ENCODE measurements at regions not wholly inside any gene's neighbourhood (a gene's known extent, or its start where the extent isn't known, plus 50 kb on each side); places are given as distances from the start of the nearest gene placed in this dataset.

DNA sequence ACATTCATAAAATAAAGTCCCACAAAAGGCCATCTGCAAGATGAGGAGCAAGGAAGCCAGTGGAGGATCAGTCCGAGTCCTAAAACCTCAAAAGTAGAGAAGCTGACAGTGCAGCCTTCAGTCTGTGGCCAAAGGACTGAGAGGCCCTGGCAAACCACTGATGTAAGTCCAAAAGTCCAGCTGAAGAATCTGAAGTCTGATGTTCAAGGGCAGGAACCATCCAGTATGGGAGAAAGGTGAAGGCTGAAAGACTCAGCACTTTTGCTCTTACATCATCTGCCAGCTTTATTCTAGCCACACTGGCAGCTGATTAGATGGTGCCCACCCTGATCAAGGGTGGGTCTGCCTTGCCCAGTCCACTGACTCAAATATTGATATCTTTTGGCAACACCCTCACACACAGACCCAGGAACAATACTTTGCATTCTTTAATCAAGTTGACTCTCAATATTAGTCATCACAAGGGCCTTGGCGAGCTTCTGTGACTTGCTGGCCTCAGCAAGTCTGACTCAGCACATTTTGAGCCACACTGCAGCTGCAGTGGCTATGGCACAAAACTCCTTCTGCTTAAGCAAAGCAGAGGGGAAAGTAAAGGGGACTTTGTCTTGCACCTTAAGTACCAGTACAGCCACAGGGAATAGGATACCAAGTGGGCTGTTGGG lies 1370.3 kb upstream of the CITED2 start:
- TF ChIP-seq, protein P1, sequence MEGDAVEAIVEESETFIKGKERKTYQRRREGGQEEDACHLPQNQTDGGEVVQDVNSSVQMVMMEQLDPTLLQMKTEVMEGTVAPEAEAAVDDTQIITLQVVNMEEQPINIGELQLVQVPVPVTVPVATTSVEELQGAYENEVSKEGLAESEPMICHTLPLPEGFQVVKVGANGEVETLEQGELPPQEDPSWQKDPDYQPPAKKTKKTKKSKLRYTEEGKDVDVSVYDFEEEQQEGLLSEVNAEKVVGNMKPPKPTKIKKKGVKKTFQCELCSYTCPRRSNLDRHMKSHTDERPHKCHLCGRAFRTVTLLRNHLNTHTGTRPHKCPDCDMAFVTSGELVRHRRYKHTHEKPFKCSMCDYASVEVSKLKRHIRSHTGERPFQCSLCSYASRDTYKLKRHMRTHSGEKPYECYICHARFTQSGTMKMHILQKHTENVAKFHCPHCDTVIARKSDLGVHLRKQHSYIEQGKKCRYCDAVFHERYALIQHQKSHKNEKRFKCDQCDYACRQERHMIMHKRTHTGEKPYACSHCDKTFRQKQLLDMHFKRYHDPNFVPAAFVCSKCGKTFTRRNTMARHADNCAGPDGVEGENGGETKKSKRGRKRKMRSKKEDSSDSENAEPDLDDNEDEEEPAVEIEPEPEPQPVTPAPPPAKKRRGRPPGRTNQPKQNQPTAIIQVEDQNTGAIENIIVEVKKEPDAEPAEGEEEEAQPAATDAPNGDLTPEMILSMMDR (IDR thresholded peaks at IDR 0.05): no peak
- TF ChIP-seq POLR2A (IDR thresholded peaks at IDR 0.05): no peak
